HepG2 (cell line): ENCODE measurements at regions not wholly inside any gene's neighbourhood (a gene's known extent, or its start where the extent isn't known, plus 50 kb on each side); places are given as distances from the start of the nearest gene placed in this dataset.
A peak's percentile ranks its signal among the peaks of the same experiment; 100 is the strongest.

Experiments used
- ARID5B ChIP-seq: IDR thresholded peaks from 2 replicates; pipeline ENCODE4 v1.4.0; 2020; ENCODE audit warnings: mild to moderate bottlenecking, missing genetic modification reagents
- ERF ChIP-seq: IDR thresholded peaks from 2 replicates; pipeline ENCODE4 v1.6.1; 2018; ENCODE audit warnings: missing biosample characterization, missing genetic modification reagents
- FUBP1 ChIP-seq: sonication (generic); formaldehyde crosslinking; IDR thresholded peaks from 2 replicates; pipeline ENCODE4 v1.5.1; 2020; ENCODE audit warnings: missing genetic modification reagents, mild to moderate bottlenecking, borderline replicate concordance
- KLF16 ChIP-seq, 2 experiments: sonication (generic) in 1 of 2; formaldehyde crosslinking in 1 of 2; IDR thresholded peaks; 2 replicates each; pipeline versions ENCODE4 v1.6.1 to v1.8.0; 2016 to 2023; ENCODE audit warnings: missing genetic modification reagents in 2 of 2, missing compliant biosample characterization in 1 of 2
- MBNL3 ChIP-seq: fragments of 250-450 bp; sonication (Bioruptor Pico); conservative IDR thresholded peaks from 2 replicates; pipeline ENCODE4 v1.8.0; 2022; ENCODE audit warnings: mild to moderate bottlenecking, inconsistent platforms
- RBAK ChIP-seq: sonication (generic); formaldehyde crosslinking; IDR thresholded peaks from 2 replicates; pipeline ENCODE4 v1.5.1; 2020; ENCODE audit warnings: mild to moderate bottlenecking, missing genetic modification reagents
- SMARCE1 ChIP-seq: fragments of 450-650 bp; IDR thresholded peaks from 2 replicates; pipeline ENCODE4 v1.6.1; 2017; ENCODE audit warnings: borderline replicate concordance
- TAF15 ChIP-seq: fragments of 200-400 bp; formaldehyde crosslinking; IDR thresholded peaks from one replicate; pipeline ENCODE4 v1.6.1; 2018; ENCODE audit warnings: mild to moderate bottlenecking, low read depth, low read length; ENCODE audit not compliant: poor library complexity, severe bottlenecking
- U2AF1 ChIP-seq: fragments of 200-400 bp; formaldehyde crosslinking; optimal IDR thresholded peaks from 2 replicates; pipeline ENCODE3; 2017; ENCODE audit warnings: mild to moderate bottlenecking, low read depth, low read length
- U2AF2 ChIP-seq: fragments of 200-400 bp; formaldehyde crosslinking; IDR thresholded peaks from 2 replicates; pipeline ENCODE4 v1.6.1; 2017; ENCODE audit warnings: low read depth, mild to moderate bottlenecking, low read length
- XBP1 ChIP-seq: sonication (generic); formaldehyde crosslinking; IDR thresholded peaks from 2 replicates; pipeline ENCODE4 v1.5.0; 2020; ENCODE audit warnings: missing genetic modification reagents
- ZC3H13 ChIP-seq: sonication (generic); formaldehyde crosslinking; IDR thresholded peaks from 2 replicates; pipeline ENCODE4 v1.8.1; 2023; ENCODE audit warnings: mild to moderate bottlenecking, missing genetic modification reagents, moderate library complexity
- ZNF362 ChIP-seq: sonication (generic); formaldehyde crosslinking; IDR thresholded peaks from 2 replicates; pipeline ENCODE4 v1.4.0; 2020; ENCODE audit warnings: missing genetic modification reagents, mild to moderate bottlenecking, borderline replicate concordance
- ZNF678 ChIP-seq: sonication (generic); formaldehyde crosslinking; IDR thresholded peaks from 2 replicates; pipeline ENCODE4 v1.4.0; 2020; ENCODE audit warnings: mild to moderate bottlenecking, missing genetic modification reagents
- ZNF713 ChIP-seq: sonication (generic); formaldehyde crosslinking; IDR thresholded peaks from 2 replicates; pipeline ENCODE4 v1.4.0; 2020; ENCODE audit warnings: mild to moderate bottlenecking, missing genetic modification reagents
- ZNF773 ChIP-seq: sonication (generic); formaldehyde crosslinking; IDR thresholded peaks from 2 replicates; pipeline ENCODE4 v1.4.0; 2020; ENCODE audit warnings: missing genetic modification reagents, borderline replicate concordance
- TF ChIP-seq, protein P1 (sequence below): sonication (generic); formaldehyde crosslinking; IDR thresholded peaks from 2 replicates; pipeline ENCODE4 v1.9.0; 2021; ENCODE audit warnings: missing genetic modification reagents, mild to moderate bottlenecking, borderline replicate concordance
- TF ChIP-seq, protein P2 (sequence below): IDR thresholded peaks from 2 replicates; pipeline ENCODE4 v1.6.1; 2016
- TF ChIP-seq, protein P3 (sequence below): sonication (generic); formaldehyde crosslinking; IDR thresholded peaks from 2 replicates; pipeline ENCODE4 v1.5.0; 2020; ENCODE audit warnings: missing genetic modification reagents, mild to moderate bottlenecking, borderline replicate concordance

DNA sequence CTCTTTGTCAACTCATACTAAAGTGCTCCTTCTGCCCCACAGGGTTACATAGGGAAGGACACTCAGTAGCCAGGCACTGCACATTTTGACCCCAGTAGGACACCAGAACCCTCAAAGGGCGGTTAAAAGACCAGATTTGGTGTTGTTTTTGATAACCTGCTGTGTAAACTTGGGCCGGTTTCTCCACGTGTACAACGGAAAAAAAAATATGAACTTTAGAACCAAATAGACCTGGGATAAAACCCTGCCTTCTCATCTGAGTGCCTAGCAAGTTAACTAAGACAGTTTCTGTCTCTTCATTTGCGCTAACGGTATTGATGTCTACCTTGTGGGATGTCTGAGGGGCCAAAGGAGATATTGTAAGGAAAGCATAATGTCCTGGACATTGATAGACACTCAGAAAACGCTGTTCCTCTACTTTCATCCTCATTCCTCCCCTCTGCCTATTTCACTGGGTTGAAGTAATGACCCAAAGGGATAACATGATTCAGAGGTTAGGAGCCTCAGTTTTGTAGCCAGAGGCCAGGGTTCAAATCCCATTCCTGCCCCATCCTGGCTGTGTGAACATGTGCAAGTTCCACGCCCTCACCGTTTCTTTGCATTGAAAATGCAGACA is 155.9 kb upstream of the LPP start (continued):
- TF ChIP-seq, protein P1, sequence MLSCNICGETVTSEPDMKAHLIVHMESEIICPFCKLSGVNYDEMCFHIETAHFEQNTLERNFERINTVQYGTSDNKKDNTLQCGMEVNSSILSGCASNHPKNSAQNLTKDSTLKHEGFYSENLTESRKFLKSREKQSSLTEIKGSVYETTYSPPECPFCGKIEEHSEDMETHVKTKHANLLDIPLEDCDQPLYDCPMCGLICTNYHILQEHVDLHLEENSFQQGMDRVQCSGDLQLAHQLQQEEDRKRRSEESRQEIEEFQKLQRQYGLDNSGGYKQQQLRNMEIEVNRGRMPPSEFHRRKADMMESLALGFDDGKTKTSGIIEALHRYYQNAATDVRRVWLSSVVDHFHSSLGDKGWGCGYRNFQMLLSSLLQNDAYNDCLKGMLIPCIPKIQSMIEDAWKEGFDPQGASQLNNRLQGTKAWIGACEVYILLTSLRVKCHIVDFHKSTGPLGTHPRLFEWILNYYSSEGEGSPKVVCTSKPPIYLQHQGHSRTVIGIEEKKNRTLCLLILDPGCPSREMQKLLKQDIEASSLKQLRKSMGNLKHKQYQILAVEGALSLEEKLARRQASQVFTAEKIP = no peak
- TF ChIP-seq XBP1 (CRISPR knock-in tag) = no peak
- no peak for TF ChIP-seq RBAK (CRISPR knock-in tag)
- TF ChIP-seq, protein P2, sequence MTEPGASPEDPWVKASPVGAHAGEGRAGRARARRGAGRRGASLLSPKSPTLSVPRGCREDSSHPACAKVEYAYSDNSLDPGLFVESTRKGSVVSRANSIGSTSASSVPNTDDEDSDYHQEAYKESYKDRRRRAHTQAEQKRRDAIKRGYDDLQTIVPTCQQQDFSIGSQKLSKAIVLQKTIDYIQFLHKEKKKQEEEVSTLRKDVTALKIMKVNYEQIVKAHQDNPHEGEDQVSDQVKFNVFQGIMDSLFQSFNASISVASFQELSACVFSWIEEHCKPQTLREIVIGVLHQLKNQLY (CRISPR knock-in tag) = peak; percentile 97
- TF ChIP-seq, protein P3, sequence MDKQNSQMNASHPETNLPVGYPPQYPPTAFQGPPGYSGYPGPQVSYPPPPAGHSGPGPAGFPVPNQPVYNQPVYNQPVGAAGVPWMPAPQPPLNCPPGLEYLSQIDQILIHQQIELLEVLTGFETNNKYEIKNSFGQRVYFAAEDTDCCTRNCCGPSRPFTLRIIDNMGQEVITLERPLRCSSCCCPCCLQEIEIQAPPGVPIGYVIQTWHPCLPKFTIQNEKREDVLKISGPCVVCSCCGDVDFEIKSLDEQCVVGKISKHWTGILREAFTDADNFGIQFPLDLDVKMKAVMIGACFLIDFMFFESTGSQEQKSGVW (CRISPR knock-in tag) = no peak
- no peak for TF ChIP-seq ZNF713 (CRISPR knock-in tag)
- no peak for TF ChIP-seq TAF15
- peak; percentile 77; the same call in 1 of the 2 replicates for TF ChIP-seq ERF (CRISPR knock-in tag)
- TF ChIP-seq KLF16 (CRISPR knock-in tag; IDR thresholded peaks at IDR 0.05) = peak in 1 of 2 experiments; percentile 34; a peak in 1 of 4 replicates
- TF ChIP-seq SMARCE1 = no peak
- TF ChIP-seq ARID5B = peak; percentile 96
- TF ChIP-seq ZC3H13 (CRISPR knock-in tag) = no peak
- TF ChIP-seq U2AF2 = no peak
- no peak for TF ChIP-seq U2AF1
- TF ChIP-seq ZNF362 = peak; percentile 99
- TF ChIP-seq ZNF678 (CRISPR knock-in tag) = no peak
- TF ChIP-seq ZNF773 (CRISPR knock-in tag) = no peak
- no peak for TF ChIP-seq FUBP1 (CRISPR knock-in tag)
- TF ChIP-seq MBNL3 (CRISPR knock-in tag) = no peak
